ENCODE measurements at regions not wholly inside any gene's neighbourhood (a gene's known extent, or its start where the extent isn't known, plus 50 kb on each side); places are given as distances from the start of the nearest gene placed in this dataset.

GRCh38 chr13:64529874-64530485 is 2700.2 kb downstream of the PCDH9 start:
- no peaks in the 10 kb centered on the region for H3K27me3 ChIP-seq
- H3K9ac ChIP-seq (ENCODE audit: low read depth in 2 of 2, low read length in 2 of 2) = no peak overlapping the region
- DNase-seq = no peak
- no peaks in the 10 kb centered on the region for H3K9me3 ChIP-seq
- no peak for TF ChIP-seq CTCF (IDR thresholded peaks at IDR 0.05)
- H3K4me3 ChIP-seq = no peak overlapping the region
- intact Hi-C loops (cut with DNase I) = no loop called here
- H3K27ac ChIP-seq = no peak overlapping the region
- no peaks in the 10 kb centered on the region for H3K4me1 ChIP-seq
- H3K36me3 ChIP-seq = no peaks in the 10 kb centered on the region

GRCh38 chr13:64528838-64529237 is 2701.3 kb downstream of the PCDH9 start:
- Histone ChIP-seq H3K4me1 (no peaks in the 10 kb centered on the region), H3K36me3 (no peaks in the 10 kb centered on the region), H3K9me3 (no peaks in the 10 kb centered on the region), H3K27me3 (no peaks in the 10 kb centered on the region), H3K9ac (ENCODE audit: low read depth in 2 of 2, low read length in 2 of 2) (no peak overlapping the region), H3K27ac (no peak overlapping the region), H3K4me3 (no peak overlapping the region)
- intact Hi-C loops (cut with DNase I) = no loop called here
- no peak for TF ChIP-seq CTCF (IDR thresholded peaks at IDR 0.05)
- no peak for DNase-seq

GRCh38 chr13:64527561-64527960 is 2702.6 kb downstream of the PCDH9 start:
- Histone ChIP-seq H3K9me3 (no peaks in the 10 kb centered on the region), H3K9ac (ENCODE audit: low read depth in 2 of 2, low read length in 2 of 2) (no peak overlapping the region), H3K36me3 (no peaks in the 10 kb centered on the region), H3K27ac (no peak overlapping the region), H3K4me1 (no peaks in the 10 kb centered on the region), H3K4me3 (no peak overlapping the region), H3K27me3 (no peaks in the 10 kb centered on the region)
- DNase-seq = no peak
- intact Hi-C loops (cut with DNase I) = no loop called here
- TF ChIP-seq CTCF (IDR thresholded peaks at IDR 0.05) = no peak

- Histone ChIP-seq H3K4me3 (no peak overlapping the region), H3K27ac (no peak overlapping the region), H3K9me3 (no peaks in the 10 kb centered on the region), H3K36me3 (no peaks in the 10 kb centered on the region), H3K9ac (ENCODE audit: low read depth in 2 of 2, low read length in 2 of 2) (no peak overlapping the region), H3K27me3 (no peaks in the 10 kb centered on the region), H3K4me1 (no peaks in the 10 kb centered on the region)
- intact Hi-C loops (cut with DNase I) = no loop called here
- no peak for DNase-seq
- TF ChIP-seq CTCF (IDR thresholded peaks at IDR 0.05) = no peak
Observed at GRCh38 chr13:64525687-64526086, 2704.4 kb downstream of the PCDH9 start.

- Histone ChIP-seq H3K27me3 (no peaks in the 10 kb centered on the region), H3K9ac (ENCODE audit: low read depth in 2 of 2, low read length in 2 of 2) (no peak overlapping the region), H3K4me3 (no peak overlapping the region), H3K36me3 (no peaks in the 10 kb centered on the region), H3K27ac (no peak overlapping the region), H3K9me3 (peaks cover 4% of the 10 kb centered on the region), H3K4me1 (no peaks in the 10 kb centered on the region)
- intact Hi-C loops (cut with DNase I) = no loop called here
- no peak for TF ChIP-seq CTCF (IDR thresholded peaks at IDR 0.05)
- no peak for DNase-seq
Observed at GRCh38 chr13:64510747-64511146, 2719.4 kb downstream of the PCDH9 start.

All from colonic mucosa (tissue), 4 donors.